Non-pigmented ciliary epithelial cell (primary cell): ENCODE measurements at regions not wholly inside any gene's neighbourhood (a gene's known extent, or its start where the extent isn't known, plus 50 kb on each side); places are given as distances from the start of the nearest gene placed in this dataset.

ENCODE experiments used
- DNase-seq: peaks from one replicate; pipeline ENCODE4 v3.0.0-alpha.2; 2010; ENCODE audit warnings: low read depth

GRCh38 chr3:13209634-13209997 is 136.4 kb upstream of the IQSEC1 start:
- DNase-seq: no peak

GRCh38 chr3:13208706-13209633 is 135.7 kb upstream of the IQSEC1 start:
- no peak for DNase-seq

- DNase-seq: no peak
These were observed 134.9 kb upstream of the IQSEC1 start for GRCh38 chr3:13207975-13208705.

- DNase-seq: no peak
These were observed 134.3 kb upstream of the IQSEC1 start for GRCh38 chr3:13207578-13207922.

GRCh38 chr3:13206799-13207577 is 133.8 kb upstream of the IQSEC1 start:
- DNase-seq: no peak

GRCh38 chr3:13205567-13206143 is 132.4 kb upstream of the IQSEC1 start:
- DNase-seq: no peak

- no peak for DNase-seq
These were observed 130.9 kb upstream of the IQSEC1 start for GRCh38 chr3:13204177-13204581.

- DNase-seq: no peak
These were observed 130.4 kb upstream of the IQSEC1 start for GRCh38 chr3:13203398-13204176.

- DNase-seq: no peak
These were observed 129.6 kb upstream of the IQSEC1 start for GRCh38 chr3:13202744-13203397.

- no peak for DNase-seq
These were observed 128.6 kb upstream of the IQSEC1 start for GRCh38 chr3:13201851-13202250.

GRCh38 chr3:13200946-13201345 is 127.7 kb upstream of the IQSEC1 start:
- DNase-seq: no peak

- DNase-seq: no peak
These were observed 127.2 kb upstream of the IQSEC1 start for GRCh38 chr3:13200465-13200864.

- DNase-seq: no peak
These were observed 126.7 kb upstream of the IQSEC1 start for GRCh38 chr3:13199899-13200451.

GRCh38 chr3:13199006-13199776 is 126.0 kb upstream of the IQSEC1 start:
- DNase-seq: no peak

GRCh38 chr3:13198264-13198879 is 125.1 kb upstream of the IQSEC1 start:
- DNase-seq: no peak

- no peak for DNase-seq
These were observed 124.6 kb upstream of the IQSEC1 start for GRCh38 chr3:13197795-13198194.

GRCh38 chr3:13197281-13197680 is 124.1 kb upstream of the IQSEC1 start:
- no peak for DNase-seq

- DNase-seq: no peak
These were observed 122.1 kb upstream of the IQSEC1 start for GRCh38 chr3:13195374-13195773.
